Right hindlimb (tissue), 1 donor: ENCODE measurements at regions not wholly inside any gene's neighbourhood (a gene's known extent, or its start where the extent isn't known, plus 50 kb on each side); places are given as distances from the start of the nearest gene placed in this dataset.
"Not testable (repeated sequence)": the region's sequence is repeated elsewhere in the genome, so short reads cannot be mapped to it uniquely, and the experiment has no call there.

ENCODE experiments used
- DNase-seq: peaks from one replicate; pipeline ENCODE4 v3.0.0-alpha.2; 2018

GRCh38 chr5:36392186-36392585, 90.5 kb upstream of the RANBP3L start:
- no peak for DNase-seq

- DNase-seq = no peak
These were observed 91.1 kb upstream of the RANBP3L start for GRCh38 chr5:36392818-36393217.

GRCh38 chr5:36393656-36394428, 92.1 kb upstream of the RANBP3L start:
- no peak for DNase-seq

GRCh38 chr5:36395260-36395659, 93.6 kb upstream of the RANBP3L start:
- DNase-seq = no peak

DNA sequence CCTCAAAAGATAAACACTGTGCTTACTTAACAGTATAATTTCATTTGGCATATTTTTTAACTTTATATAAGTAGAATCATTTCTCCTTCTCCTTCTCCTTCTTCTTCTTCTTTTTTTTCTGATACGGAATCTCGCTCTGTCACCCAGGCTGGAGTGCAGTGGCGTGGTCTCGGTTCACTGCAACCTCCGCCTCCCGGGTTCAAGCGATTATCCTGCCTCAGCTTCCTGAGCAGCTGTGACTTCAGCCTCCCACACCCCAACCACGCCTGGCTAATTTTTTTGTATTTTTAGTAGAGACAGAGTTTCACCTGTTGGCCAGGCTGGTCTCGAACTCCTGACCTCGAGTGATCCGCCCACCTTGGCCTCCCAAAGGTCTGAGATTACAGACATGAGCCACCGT, 94.2 kb upstream of the RANBP3L start:
- not testable (repeated sequence) for DNase-seq

DNA sequence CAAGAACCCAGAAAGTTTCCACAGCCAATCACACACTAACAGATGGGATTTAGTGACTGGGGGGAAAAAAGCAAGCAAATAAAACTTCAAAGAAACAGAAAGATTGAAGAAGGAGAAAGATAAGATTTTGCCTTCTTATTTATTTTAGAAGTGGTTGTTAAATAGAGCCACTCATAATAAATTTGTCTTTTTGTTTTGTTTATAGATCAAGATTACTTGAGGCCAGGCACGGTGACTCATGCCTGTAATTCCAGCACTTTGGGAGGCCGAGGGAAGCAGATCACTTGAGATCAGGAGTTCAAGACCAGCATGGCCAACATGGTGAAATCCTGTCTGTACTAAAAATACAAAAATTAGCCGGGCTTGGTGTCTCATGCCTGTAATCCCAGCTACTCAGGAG, 94.9 kb upstream of the RANBP3L start:
- DNase-seq = no peak

- no peak for DNase-seq
These were observed 96.3 kb upstream of the RANBP3L start for GRCh38 chr5:36397901-36398536.

GRCh38 chr5:36402512-36402906, 100.8 kb upstream of the RANBP3L start:
- DNase-seq = no peak

DNA sequence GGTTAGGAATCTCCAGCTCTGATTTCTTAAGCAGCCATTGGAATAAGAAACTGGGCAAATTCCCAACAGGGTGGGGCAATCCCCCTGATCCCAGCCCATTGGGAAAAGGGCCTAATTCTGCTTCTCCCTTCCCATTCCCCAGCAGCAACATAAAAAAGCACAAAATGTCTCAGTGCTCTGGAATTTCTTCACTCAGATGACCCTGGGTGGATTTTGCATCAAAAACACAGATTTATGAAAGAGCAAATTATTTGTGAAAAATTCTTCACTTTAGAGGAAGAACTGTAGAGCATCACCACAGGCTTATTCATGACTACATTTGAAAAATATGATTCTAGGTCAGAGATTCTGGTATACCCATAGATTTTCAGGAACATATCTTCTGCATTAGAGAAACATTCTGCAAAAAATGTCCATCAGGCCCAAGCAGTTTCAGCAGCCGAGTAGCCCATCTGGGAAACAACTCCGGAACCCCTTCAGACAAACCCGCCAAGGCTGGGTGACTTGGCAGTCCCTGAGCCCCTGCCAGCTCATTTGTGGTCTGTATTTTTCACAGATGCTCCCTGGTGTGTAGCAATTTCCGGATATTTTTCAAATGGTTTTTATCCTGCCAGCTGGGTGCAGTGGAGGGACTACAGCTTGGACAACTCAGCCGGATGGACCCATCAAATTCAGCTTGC, 102.1 kb upstream of the RANBP3L start:
- DNase-seq = no peak

DNA sequence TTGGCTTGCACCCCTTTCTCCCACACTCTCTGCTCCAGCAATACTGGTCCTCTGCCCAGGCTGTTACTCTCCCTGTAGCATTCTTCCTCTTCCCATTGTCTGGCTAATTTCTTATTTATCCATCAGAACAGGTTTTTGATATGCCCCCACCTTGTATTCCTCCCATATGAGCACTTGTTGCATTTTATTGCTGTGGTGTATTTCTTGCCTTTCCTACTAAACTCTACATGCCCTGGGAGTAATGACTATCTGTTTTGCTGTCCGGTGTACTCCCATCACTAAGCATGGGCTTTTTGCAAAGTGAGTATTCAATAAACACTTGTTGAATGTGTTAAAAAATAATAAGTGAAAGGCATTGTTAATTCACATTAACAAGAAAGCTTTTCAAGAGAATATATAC, 104.3 kb upstream of the RANBP3L start:
- no peak for DNase-seq

- no peak for DNase-seq
These were observed 105.7 kb upstream of the RANBP3L start for GRCh38 chr5:36407396-36407795.

- DNase-seq = not testable (repeated sequence)
These were observed 108.0 kb upstream of the RANBP3L start for GRCh38 chr5:36409711-36410110.

DNA sequence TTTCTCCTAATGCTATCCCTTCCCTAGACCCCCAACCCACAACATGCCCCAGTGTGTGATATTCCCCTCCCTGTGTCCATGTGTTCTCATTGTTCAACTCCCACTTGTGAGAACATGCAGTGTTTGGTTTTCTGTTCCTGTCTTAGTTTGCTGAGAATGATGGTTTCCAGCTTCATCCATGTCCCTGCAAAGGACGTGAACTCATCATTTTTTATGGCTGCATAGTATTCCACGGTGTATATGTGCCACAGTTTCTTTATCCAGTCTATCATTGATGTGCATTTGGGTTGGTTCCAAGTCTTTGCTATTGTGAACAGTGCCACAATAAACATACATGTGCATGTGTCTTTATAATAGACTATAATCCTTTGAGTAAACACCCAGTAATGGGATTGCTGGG, 109.0 kb upstream of the RANBP3L start:
- not testable (repeated sequence) for DNase-seq

- no peak for DNase-seq
These were observed 113.2 kb upstream of the RANBP3L start for GRCh38 chr5:36414869-36415282.

- DNase-seq = no peak
These were observed 114.9 kb upstream of the RANBP3L start for GRCh38 chr5:36416605-36417004.

- no peak for DNase-seq
These were observed 115.5 kb upstream of the RANBP3L start for GRCh38 chr5:36417221-36417620.

DNA sequence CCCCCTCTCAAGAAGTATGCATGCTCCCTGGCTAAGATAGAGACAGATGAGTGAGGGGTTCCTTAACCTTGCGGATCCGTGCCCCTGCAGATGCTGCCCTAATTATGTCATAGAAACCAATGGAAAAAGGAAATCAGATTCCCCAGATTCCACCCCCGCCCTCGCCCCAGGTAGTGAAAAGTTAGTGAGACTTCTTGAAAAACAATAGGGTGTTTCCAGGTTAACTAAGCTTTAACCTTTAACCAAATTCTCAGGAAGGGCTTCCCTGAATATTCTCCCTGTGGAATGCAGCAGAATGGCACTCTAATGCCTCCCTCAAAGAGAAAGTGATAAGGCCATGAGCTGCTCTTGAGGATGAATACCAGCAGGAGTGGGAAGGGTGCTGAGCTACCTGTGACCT, 116.0 kb upstream of the RANBP3L start:
- DNase-seq = no peak

DNA sequence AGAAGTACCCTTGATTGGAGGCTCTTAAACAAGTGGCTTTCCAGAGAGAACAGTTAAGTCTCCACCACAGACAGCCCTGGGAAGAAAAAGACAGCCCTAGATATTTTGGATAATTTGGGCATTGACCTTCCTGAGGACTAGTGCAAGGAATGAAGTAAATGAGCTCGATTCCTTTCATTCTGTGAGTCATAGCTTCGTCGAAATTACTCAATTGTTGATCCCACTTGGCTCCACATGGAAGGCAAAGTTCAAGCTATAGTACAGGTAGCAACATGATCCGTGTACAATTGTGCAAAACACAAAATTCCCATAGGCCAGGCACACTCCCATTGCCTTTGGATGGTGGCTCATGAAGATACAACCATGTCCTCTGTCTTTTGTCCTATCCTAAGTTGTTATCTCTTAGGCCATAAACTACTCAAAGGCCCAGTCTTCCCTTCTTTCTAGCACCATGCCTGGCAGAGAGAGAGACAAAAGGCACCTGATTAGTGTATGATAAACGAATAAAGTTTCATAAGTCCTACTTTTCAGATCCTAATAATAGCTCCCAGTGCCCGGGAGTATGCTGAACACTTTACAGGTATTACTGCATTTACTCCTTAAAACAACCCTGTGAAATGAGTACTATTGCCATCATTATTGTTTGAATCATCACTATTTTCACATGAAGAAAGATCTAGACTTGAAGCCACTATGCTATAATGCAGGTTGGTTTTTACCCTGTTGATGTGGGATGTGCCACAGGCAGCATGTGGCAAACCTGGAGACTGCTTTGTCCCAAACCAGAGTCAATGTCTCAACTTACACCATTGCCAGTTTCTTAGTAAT, 116.7 kb upstream of the RANBP3L start:
- no peak for DNase-seq

DNA sequence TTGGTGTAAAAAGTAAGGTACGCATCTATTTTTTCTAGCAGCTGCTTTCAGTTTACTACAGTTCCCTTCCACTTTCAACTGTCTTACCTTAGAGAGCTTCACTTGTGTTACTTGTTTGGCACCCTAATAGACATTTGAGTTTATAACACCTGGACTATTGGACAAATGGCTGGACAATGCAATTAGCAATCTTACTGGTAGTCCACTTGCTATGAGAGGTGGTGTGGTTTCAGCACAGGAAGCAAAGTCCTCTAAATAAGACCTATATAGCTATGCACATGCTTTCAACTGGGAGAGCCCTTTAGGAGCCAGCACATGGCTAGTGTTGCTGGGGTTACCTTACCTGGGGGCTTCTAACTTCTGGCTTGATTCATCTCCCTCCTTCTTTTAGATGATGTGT, 119.6 kb upstream of the RANBP3L start:
- no peak for DNase-seq

- no peak for DNase-seq
These were observed 121.2 kb upstream of the RANBP3L start for GRCh38 chr5:36422952-36423351.

DNA sequence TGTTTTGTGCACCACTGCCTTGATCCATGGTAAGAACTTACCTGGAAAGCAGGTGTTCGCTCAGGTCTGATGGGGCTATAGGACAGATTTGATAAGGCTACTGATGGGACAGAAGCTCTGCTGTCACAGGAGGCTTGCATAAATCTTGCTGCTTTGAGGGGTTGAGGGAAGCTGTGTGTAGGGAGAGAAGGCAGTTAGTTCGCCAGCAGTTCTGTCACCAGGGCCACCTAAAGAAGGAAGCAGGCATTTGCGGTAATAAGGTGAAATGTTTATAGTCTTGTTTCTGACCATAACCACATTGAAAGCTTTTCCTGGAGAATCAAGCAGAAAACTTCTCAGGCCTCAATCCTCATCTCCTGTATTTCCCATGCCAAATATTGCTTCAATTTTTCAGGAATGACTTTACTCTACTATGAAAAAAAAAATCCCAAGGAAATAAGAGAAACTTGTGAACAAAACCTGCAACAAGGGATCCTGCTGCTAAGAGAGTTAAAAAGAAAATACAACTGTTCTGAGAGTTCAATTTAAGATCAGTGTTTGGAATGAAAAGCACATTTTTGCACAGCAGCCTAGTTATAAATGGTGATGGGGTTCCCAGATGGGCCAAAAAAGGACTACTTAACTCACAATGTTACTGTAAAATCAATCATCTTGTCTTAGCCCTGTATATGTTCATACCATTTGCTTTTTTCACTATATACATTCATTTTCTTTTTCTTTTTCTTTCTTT, 122.0 kb upstream of the RANBP3L start:
- no peak for DNase-seq

GRCh38 chr5:36426070-36426469, 124.4 kb upstream of the RANBP3L start:
- not testable (repeated sequence) for DNase-seq
